ENCODE measurements at regions not wholly inside any gene's neighbourhood (a gene's known extent, or its start where the extent isn't known, plus 50 kb on each side); places are given as distances from the start of the nearest gene placed in this dataset.

DNA sequence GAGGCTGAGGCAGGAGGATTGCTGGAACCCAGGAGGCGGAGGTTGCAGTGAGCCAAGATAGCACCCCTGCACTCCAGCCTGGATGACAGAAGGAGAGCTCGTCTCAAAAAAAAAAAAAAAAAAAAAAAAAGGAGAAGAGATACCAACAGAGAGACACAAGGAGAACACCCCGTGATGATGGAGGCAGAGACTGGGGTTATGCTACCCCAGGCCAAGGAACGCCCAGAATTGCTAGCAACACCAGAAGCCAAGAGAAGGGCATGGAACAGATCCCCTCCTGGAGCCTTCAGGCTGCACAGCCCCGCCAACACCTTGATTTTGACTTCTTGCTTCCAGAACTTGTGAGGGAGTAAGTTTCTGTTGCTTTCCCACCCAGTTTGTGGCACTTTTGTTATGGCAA lies 148.0 kb upstream of the FOXN3 start:
- TF ChIP-seq CTCF (IDR thresholded peaks at IDR 0.05) = no peak
- no peak for TF ChIP-seq POLR2A (IDR thresholded peaks at IDR 0.05)
- no peak for TF ChIP-seq POLR2AphosphoS5 (IDR thresholded peaks at IDR 0.05)
